Immature natural killer cell (primary cell): ENCODE measurements at regions not wholly inside any gene's neighbourhood (a gene's known extent, or its start where the extent isn't known, plus 50 kb on each side); places are given as distances from the start of the nearest gene placed in this dataset.

Source experiments
- DNase-seq, 3 donors: peaks; one replicate each; pipeline ENCODE4 v3.0.0; 2022; ENCODE audit warnings: mixed read lengths in 1 of 3
- H3K27ac Mint-ChIP-seq, 6 donors: one replicate each; pipeline ENCODE4 v1.8.0; 2020; ENCODE audit warnings: mixed read lengths in 6 of 6, mild to moderate bottlenecking in 5 of 6, inconsistent platforms in 4 of 6, moderate library complexity in 3 of 6
- H3K27me3 Mint-ChIP-seq, 3 donors: one replicate each; pipeline ENCODE4 v1.8.0; 2020 to 2021; ENCODE audit warnings: low read depth in 3 of 3, mild to moderate bottlenecking in 3 of 3, mixed read lengths in 3 of 3, moderate library complexity in 3 of 3, inconsistent platforms in 1 of 3
- H3K36me3 Mint-ChIP-seq, 3 donors: one replicate each; pipeline ENCODE4 v1.8.0; 2020; ENCODE audit warnings: mixed read lengths in 3 of 3, inconsistent platforms in 2 of 3, mild to moderate bottlenecking in 2 of 3
- H3K4me1 Mint-ChIP-seq, 2 donors: one replicate each; pipeline ENCODE4 v1.8.0; 2020; ENCODE audit warnings: inconsistent platforms in 2 of 2, mild to moderate bottlenecking in 2 of 2, mixed read lengths in 2 of 2, moderate library complexity in 1 of 2
- H3K4me3 Mint-ChIP-seq, 5 donors: one replicate each; pipeline ENCODE4 v1.8.0; 2020; ENCODE audit warnings: mild to moderate bottlenecking in 5 of 5, mixed read lengths in 5 of 5, inconsistent platforms in 3 of 5, moderate library complexity in 3 of 5
- H3K9me3 Mint-ChIP-seq, 6 donors: one replicate each; pipeline ENCODE4 v1.8.0; 2020; ENCODE audit warnings: mild to moderate bottlenecking in 6 of 6, mixed read lengths in 6 of 6, inconsistent platforms in 4 of 6, moderate library complexity in 3 of 6

GRCh38 chr7:15967551-15967950 is 281.1 kb upstream of the MEOX2 start:
- Mint-ChIP-seq H3K4me3 (no peak overlapping the region), H3K36me3 (no peaks in the 10 kb centered on the region), H3K27me3 (peaks cover 0 to 1% (median 0%) of the 10 kb centered on the region in 3 donors), H3K27ac (no peak overlapping the region), H3K9me3 (peaks cover 0 to 8% (median 3%) of the 10 kb centered on the region in 6 donors), H3K4me1 (no peaks in the 10 kb centered on the region)
- no peak for DNase-seq

GRCh38 chr7:15967121-15967520 is 280.6 kb upstream of the MEOX2 start:
- Mint-ChIP-seq H3K4me3 (no peak overlapping the region), H3K4me1 (no peaks in the 10 kb centered on the region), H3K36me3 (no peaks in the 10 kb centered on the region), H3K27ac (no peak overlapping the region), H3K9me3 (peaks cover 0 to 8% (median 3%) of the 10 kb centered on the region in 6 donors), H3K27me3 (no peaks in the 10 kb centered on the region)
- no peak for DNase-seq

GRCh38 chr7:15963206-15963605 is 276.7 kb upstream of the MEOX2 start:
- Mint-ChIP-seq H3K27ac (no peak overlapping the region), H3K36me3 (no peaks in the 10 kb centered on the region), H3K4me3 (no peak overlapping the region), H3K4me1 (no peaks in the 10 kb centered on the region), H3K27me3 (no peaks in the 10 kb centered on the region), H3K9me3 (peaks cover 3 to 17% (median 11%) of the 10 kb centered on the region in 6 donors)
- no peak for DNase-seq

GRCh38 chr7:15954671-15955354 is 268.3 kb upstream of the MEOX2 start:
- Mint-ChIP-seq H3K27ac (no peak overlapping the region), H3K36me3 (no peaks in the 10 kb centered on the region), H3K27me3 (no peaks in the 10 kb centered on the region), H3K9me3 (peaks cover 7 to 45% (median 18%) of the 10 kb centered on the region in 6 donors), H3K4me1 (no peaks in the 10 kb centered on the region), H3K4me3 (no peak overlapping the region)
- DNase-seq: no peak

- Mint-ChIP-seq H3K36me3 (no peaks in the 10 kb centered on the region), H3K4me1 (no peaks in the 10 kb centered on the region), H3K4me3 (no peak overlapping the region), H3K9me3 (peaks cover 2 to 30% (median 12%) of the 10 kb centered on the region in 6 donors), H3K27ac (no peak overlapping the region), H3K27me3 (no peaks in the 10 kb centered on the region)
- DNase-seq: no peak
Measured at GRCh38 chr7:15950299-15950698, 263.8 kb upstream of the MEOX2 start.

GRCh38 chr7:15947754-15948153 is 261.3 kb upstream of the MEOX2 start:
- H3K27ac Mint-ChIP-seq: no peak overlapping the region
- no peak overlapping the region for H3K4me3 Mint-ChIP-seq
- H3K4me1 Mint-ChIP-seq: no peaks in the 10 kb centered on the region
- H3K27me3 Mint-ChIP-seq: no peaks in the 10 kb centered on the region
- DNase-seq: no peak
- H3K36me3 Mint-ChIP-seq: no peaks in the 10 kb centered on the region
- peaks cover 0 to 10% (median 6%) of the 10 kb centered on the region in 6 donors for H3K9me3 Mint-ChIP-seq

- Mint-ChIP-seq H3K4me1 (no peaks in the 10 kb centered on the region), H3K27ac (no peak overlapping the region), H3K36me3 (no peaks in the 10 kb centered on the region), H3K4me3 (no peak overlapping the region), H3K9me3 (peaks cover 2 to 18% (median 4%) of the 10 kb centered on the region in 6 donors), H3K27me3 (no peaks in the 10 kb centered on the region)
- no peak for DNase-seq
Measured at GRCh38 chr7:15938115-15938514, 251.6 kb upstream of the MEOX2 start.

- no peak for DNase-seq
- H3K27me3 Mint-ChIP-seq: no peaks in the 10 kb centered on the region
- no peak overlapping the region for H3K27ac Mint-ChIP-seq
- no peaks in the 10 kb centered on the region for H3K36me3 Mint-ChIP-seq
- no peaks in the 10 kb centered on the region for H3K4me1 Mint-ChIP-seq
- H3K9me3 Mint-ChIP-seq: peaks cover 2 to 18% (median 4%) of the 10 kb centered on the region in 6 donors
- no peak overlapping the region for H3K4me3 Mint-ChIP-seq
Measured at GRCh38 chr7:15937571-15937970, 251.1 kb upstream of the MEOX2 start.

- Mint-ChIP-seq H3K36me3 (no peaks in the 10 kb centered on the region), H3K4me3 (no peak overlapping the region), H3K9me3 (peaks cover 3 to 18% (median 5%) of the 10 kb centered on the region in 6 donors), H3K27me3 (no peaks in the 10 kb centered on the region), H3K4me1 (no peaks in the 10 kb centered on the region), H3K27ac (no peak overlapping the region)
- DNase-seq: no peak
Measured at GRCh38 chr7:15936991-15937390, 250.5 kb upstream of the MEOX2 start.

GRCh38 chr7:15932318-15932717 is 245.8 kb upstream of the MEOX2 start:
- no peaks in the 10 kb centered on the region for H3K36me3 Mint-ChIP-seq
- H3K4me1 Mint-ChIP-seq: no peaks in the 10 kb centered on the region
- no peak overlapping the region for H3K27ac Mint-ChIP-seq
- peaks cover 5 to 24% (median 9%) of the 10 kb centered on the region in 6 donors for H3K9me3 Mint-ChIP-seq
- peaks cover 0 to 1% (median 0%) of the 10 kb centered on the region in 3 donors for H3K27me3 Mint-ChIP-seq
- H3K4me3 Mint-ChIP-seq: no peak overlapping the region
- DNase-seq: no peak

- H3K4me3 Mint-ChIP-seq: no peak overlapping the region
- peaks cover 0 to 4% (median 0%) of the 10 kb centered on the region in 3 donors for H3K36me3 Mint-ChIP-seq
- no peak for DNase-seq
- H3K27me3 Mint-ChIP-seq: peaks cover 0 to 1% (median 0%) of the 10 kb centered on the region in 3 donors
- no peak overlapping the region for H3K27ac Mint-ChIP-seq
- no peaks in the 10 kb centered on the region for H3K4me1 Mint-ChIP-seq
- H3K9me3 Mint-ChIP-seq: peaks cover 6 to 28% (median 14%) of the 10 kb centered on the region in 6 donors
Measured at GRCh38 chr7:15929411-15929810, 242.9 kb upstream of the MEOX2 start.

- peaks cover 0 to 1% (median 0%) of the 10 kb centered on the region in 3 donors for H3K27me3 Mint-ChIP-seq
- DNase-seq: no peak
- H3K9me3 Mint-ChIP-seq: peaks cover 15 to 45% (median 17%) of the 10 kb centered on the region in 6 donors
- peaks cover 0 to 4% (median 0%) of the 10 kb centered on the region in 3 donors for H3K36me3 Mint-ChIP-seq
- H3K4me1 Mint-ChIP-seq: no peaks in the 10 kb centered on the region
- H3K4me3 Mint-ChIP-seq: no peak overlapping the region
- no peak overlapping the region for H3K27ac Mint-ChIP-seq
Measured at GRCh38 chr7:15925608-15926007, 239.1 kb upstream of the MEOX2 start.

- Mint-ChIP-seq H3K27me3 (peaks cover 0 to 1% (median 0%) of the 10 kb centered on the region in 3 donors), H3K4me1 (no peaks in the 10 kb centered on the region), H3K27ac (no peak overlapping the region), H3K4me3 (no peak overlapping the region), H3K36me3 (peaks cover 0 to 4% (median 0%) of the 10 kb centered on the region in 3 donors), H3K9me3 (peaks cover 15 to 45% (median 16%) of the 10 kb centered on the region in 6 donors)
- DNase-seq: no peak
Measured at GRCh38 chr7:15924910-15925309, 238.4 kb upstream of the MEOX2 start.

GRCh38 chr7:15922002-15922401 is 235.5 kb upstream of the MEOX2 start:
- peaks cover 6 to 33% (median 17%) of the 10 kb centered on the region in 6 donors for H3K9me3 Mint-ChIP-seq
- H3K36me3 Mint-ChIP-seq: peaks cover 0 to 4% (median 0%) of the 10 kb centered on the region in 3 donors
- no peaks in the 10 kb centered on the region for H3K27me3 Mint-ChIP-seq
- no peaks in the 10 kb centered on the region for H3K4me1 Mint-ChIP-seq
- DNase-seq: no peak
- H3K27ac Mint-ChIP-seq: no peak overlapping the region
- H3K4me3 Mint-ChIP-seq: no peak overlapping the region

- Mint-ChIP-seq H3K4me1 (no peaks in the 10 kb centered on the region), H3K9me3 (peaks cover 6 to 32% (median 16%) of the 10 kb centered on the region in 6 donors), H3K36me3 (peaks cover 0 to 2% (median 0%) of the 10 kb centered on the region in 3 donors), H3K27ac (no peak overlapping the region), H3K4me3 (no peak overlapping the region), H3K27me3 (no peaks in the 10 kb centered on the region)
- no peak for DNase-seq
Measured at GRCh38 chr7:15921576-15921975, 235.1 kb upstream of the MEOX2 start.
